GM21515 (cell line): ENCODE measurements at regions not wholly inside any gene's neighbourhood (a gene's known extent, or its start where the extent isn't known, plus 50 kb on each side); places are given as distances from the start of the nearest gene placed in this dataset.

ENCODE experiments used
- ATAC-seq: cut with Tn5 transposase; IDR thresholded peaks from one replicate; pipeline ENCODE4 v1.9.1; 2021; ENCODE audit not compliant: unreplicated experiment

DNA sequence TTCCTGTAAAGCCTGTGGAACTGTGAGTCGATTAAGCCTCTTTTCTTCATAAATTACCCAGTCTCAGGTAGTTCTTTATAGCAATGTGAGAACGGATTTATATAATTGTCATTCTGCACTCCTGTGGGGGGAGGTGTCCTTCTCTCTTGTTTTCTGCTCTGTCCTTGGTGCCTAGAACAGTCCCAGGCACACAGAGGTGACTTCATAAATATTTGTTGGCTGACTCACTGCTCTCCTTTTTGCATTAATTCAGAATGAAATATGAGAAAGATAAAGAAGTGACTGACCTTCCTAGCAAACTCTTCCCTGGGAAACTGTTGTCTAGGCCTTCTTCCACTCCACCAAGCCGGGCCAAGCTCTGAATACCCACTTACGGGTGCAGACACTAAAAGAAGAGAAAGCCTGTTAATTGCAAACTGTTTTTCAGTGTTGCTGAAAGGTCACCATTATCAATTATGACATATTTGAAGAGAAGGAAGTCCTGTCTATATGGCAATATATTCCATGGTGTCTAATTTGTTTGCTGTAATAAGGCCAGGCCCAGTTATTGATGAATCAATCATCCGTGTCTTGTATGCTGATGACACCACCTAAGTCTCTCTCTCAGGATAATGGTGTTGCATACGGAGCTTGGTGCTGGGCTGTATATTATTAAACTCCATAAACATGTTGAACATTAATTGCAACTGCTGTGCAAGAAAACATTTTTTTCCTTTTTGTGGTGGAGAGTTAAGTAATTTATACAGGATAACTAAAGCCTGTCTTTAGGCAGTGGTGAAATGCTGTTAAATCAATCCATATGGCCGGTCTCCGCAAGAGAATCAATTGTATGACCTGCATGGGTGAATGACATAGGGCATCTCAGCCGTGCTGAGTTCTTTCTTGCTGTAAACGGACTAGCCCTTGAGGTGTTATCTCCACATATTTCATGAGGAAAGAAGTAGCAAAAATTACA is 567.5 kb downstream of the SLC4A3 start:
- no peak for ATAC-seq

DNA sequence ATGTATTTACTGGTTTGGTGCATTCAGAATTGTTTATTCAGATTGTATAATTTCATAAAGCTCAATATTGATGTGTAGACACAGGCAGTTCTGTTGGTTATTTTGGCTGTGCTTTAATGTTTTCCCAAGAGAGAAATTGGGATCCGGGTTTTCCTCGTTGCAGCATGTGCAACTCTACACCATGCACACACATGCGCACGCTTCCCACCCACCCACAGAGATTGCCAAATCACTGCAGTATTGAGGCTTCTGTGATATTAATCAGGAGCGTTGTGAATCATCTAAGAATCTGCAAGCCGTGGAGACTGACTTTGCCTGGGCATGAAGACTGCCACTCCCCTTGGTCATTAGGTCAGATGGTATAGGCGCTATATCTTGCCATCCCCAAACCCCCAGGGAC is 571.5 kb downstream of the SLC4A3 start:
- no peak for ATAC-seq

DNA sequence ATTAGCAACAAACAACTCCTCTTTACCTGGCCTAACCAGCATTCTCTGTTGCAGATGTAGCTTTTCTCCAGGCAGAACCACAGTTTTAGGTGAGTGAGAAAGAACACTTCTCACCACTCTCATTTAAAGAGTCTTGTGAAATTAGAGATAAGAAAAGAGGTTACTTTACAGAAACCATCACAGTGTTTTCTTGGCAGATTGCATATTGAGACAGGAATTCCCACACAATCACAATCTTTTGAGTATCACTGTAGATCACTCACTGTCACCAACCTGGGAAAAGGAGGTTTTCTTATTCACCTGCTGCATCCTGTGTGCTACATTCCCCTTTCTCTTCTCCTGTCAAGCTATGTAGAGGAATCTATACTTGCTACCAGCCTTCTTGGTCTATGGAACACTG is 574.6 kb downstream of the SLC4A3 start:
- ATAC-seq = no peak

DNA sequence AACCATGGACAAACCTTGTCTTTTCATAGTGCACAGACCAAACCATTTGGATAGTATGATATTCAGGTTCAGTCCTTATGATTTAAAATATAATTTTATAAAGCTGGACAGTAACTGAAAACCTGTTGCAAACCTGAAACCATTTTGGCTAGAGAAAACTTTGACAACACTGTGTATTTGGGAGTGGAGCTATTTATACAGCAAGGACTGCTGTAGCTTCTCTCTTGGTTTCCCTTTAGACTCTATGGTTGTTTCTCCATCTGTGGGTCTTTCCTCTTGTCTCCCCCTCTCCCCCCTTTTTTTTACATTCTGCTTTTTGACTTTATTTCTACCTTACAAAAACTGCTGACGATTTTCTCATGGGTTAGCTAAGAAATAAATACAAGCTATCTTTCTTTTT is 581.7 kb downstream of the SLC4A3 start:
- no peak for ATAC-seq

DNA sequence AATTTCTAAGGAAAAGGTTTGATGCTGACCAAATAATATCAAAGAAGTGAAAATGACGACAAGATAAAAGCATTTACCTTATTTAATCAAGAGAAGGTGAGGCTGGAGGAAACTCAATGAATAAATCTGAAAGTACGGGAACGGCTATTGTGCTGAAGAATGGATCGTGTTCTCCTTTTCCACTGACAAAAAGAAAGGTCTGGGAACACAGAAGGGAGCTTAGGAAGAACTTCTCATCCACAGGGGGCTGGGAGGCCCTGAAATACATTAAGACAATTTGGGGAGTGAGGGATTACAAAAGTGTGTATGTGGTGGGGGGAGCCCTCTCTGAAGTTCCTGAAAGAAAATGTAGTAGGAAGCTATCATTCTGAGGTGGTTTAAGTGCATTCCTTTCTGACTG is 582.3 kb downstream of the SLC4A3 start:
- no peak for ATAC-seq

DNA sequence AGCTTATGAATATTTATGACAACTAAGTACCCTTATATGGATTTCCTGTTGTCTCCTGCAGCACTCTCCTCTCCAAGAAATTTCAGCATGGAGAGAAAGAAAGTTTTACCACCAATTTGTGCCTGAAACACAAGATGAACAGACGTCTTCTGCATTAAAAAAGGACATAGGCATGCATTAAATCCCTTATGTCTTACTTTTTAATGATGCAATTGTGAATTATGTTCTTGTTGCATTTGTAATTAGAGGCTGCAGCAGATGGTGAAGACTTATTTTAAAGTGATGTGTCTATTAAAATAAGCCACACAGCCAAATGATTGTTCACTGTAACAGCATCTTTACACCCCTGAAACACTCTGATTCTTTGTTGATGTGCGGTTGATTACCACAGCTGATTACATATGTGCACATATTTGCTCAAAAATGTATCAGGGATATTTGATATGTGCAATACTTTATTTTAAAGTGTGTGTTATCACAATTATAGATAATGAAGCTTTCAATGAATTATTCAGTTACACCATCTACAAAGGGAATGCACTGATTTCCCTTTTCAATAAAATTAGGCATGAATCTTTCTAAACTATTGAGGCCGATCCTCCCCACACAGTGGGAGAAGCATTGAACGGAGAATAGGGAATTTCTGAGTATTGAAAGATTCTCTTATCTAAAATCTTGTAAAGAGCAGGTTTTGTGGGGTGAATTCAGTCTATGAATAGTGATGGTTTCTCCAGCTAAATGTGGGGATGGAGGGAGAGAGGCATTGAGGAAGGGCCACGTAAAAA is 585.1 kb downstream of the SLC4A3 start:
- no peak for ATAC-seq

DNA sequence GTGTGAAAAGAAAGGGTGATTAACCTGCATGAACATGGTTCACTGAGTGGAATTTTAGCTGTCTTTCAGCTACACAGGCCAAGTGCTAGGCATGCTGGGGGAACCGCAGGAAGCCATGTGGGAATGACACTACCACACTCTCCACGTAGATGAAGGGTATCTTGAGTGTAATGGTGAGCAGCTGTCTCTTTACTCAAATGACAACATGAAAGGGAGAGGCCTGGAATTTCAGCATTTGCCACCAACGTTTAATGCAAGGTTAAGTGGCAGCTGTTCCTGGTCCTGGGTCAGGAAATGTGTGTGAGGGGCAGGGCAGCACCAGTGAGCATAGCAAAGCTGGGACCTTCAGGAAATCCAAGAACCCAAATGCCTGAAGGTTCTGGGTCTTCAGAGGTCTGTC is 588.4 kb downstream of the SLC4A3 start:
- no peak for ATAC-seq

DNA sequence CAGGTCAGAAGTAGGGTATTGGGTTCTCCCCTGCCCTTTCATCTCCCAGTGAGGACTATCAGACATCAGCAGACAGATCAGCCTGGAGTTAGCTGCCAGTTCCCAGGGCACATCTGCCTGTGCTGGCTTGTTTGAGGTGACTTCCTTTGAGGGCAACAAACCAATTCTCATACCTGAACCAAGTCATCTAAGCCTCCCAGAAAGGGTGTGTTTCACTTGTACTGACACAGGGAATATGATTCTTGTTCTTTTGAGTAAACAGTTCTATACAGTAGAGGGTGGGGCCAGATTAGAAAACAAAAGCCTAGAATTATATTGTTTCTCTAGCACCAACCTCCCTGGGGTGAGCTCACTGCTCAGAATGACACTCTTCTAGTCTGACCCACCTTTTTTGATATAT is 591.9 kb downstream of the SLC4A3 start:
- no peak for ATAC-seq

DNA sequence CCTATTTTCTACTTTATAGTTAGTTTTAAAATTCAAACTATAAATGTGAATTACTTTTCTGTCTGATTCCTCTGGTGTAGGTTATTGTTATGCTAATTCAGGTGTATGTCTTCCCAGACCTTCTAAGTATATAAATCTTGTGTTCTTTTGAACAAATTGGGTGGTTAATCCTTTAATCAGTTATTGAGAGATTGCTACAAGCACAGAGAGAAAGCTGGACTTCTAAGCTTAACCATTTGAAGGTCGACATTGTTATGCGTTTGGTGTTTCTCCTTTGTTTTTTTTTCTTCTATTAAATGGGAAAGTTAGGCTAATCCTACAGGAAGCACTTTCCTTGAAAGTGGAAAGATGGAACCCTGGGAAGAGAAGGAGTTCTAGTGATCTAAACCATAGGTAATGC is 592.6 kb downstream of the SLC4A3 start:
- ATAC-seq = no peak

DNA sequence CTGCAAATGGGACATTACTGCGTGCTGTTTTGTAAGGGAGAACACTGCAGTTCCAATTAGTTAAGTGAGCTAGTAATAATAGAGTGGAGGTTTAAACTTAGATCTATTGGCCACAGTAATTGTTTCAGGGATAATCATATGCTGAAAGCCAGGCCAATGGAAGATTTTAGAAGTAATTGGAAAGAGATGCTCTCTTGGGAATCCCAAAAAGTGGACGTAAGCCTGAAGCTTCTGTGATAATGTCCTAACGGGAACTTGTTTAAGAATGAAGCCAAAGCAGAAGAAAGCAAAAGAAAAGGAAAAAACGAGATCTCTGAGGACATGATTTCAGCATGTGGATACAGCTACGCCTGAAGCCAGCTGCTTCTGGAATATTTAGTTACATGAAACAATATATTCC is 594.6 kb downstream of the SLC4A3 start:
- ATAC-seq = no peak

DNA sequence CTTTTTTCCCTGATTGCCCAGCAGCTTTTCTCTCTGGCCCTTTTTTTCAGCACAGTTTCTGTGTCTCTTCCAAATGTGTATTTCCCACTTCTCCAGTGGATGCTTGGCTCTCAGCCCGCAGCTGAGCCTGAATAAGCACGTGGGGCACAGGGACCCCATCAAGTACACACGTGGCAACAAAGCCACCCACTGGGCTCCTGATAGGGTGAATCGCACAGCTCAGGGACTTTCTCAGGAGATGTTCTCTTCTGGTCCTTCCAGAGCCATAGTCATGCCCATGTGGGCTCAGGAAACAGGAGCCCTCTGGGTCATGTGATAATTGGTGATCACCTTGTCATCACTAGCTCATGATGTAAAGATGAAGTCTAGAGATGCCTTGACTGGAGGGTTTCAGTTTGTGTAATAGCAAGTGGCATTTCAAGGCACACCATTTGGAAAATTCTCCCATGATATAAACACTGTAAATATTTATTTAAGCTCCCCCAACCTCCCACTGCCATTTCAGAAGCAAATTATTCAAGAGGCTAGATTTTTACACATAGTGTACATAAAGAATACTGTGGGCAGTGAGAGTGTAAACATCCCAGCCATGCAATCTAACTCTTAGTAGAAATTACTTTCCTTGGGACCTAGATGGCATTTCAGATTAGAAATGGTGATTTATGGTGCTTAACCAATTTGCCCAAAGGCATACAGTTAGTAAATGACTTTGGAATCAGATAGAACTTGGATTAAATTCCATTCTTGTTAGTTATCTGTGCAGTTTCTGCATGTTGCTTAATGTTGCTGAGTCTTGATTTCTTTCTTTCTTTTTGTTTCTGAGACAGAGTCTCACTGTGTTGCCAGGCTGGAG is 597.5 kb downstream of the SLC4A3 start:
- ATAC-seq = no peak

DNA sequence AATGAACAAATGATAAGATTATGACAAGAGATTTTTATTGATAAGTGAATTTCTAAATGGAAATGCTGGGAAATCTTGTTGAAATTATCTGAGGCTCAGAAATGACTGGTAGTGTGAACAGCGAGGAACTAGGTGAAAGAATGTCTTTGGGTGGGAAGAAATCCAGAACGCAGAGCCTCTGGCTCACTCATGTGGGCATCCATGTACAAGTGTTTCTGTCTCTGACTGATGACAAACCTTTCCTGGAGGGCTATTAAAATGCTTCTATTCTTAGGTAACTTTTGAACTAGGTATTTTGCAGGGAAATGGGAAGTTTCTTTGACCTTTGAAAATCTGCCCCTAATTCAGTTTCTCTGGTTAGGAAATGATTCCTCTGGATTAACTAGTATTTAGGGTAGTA is 598.6 kb downstream of the SLC4A3 start:
- no peak for ATAC-seq

DNA sequence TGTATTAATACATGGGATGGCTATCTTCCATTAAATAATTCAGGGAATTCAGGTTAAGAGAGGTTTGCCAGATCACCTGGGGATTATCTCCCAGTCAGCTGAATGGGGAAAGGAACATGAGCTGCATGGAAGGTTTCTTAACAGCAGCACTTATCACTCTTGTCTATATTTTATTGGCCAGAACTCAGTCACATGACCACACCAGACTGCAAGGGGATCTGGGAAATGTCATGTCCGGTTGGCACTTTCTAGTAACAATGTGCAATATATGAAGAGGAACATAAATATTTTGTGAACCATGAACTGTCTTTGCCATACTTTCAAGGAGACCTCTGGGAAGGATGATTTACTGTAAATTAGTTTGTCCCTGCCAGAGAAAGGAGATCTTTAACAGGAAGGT is 599.1 kb downstream of the SLC4A3 start:
- ATAC-seq = no peak

DNA sequence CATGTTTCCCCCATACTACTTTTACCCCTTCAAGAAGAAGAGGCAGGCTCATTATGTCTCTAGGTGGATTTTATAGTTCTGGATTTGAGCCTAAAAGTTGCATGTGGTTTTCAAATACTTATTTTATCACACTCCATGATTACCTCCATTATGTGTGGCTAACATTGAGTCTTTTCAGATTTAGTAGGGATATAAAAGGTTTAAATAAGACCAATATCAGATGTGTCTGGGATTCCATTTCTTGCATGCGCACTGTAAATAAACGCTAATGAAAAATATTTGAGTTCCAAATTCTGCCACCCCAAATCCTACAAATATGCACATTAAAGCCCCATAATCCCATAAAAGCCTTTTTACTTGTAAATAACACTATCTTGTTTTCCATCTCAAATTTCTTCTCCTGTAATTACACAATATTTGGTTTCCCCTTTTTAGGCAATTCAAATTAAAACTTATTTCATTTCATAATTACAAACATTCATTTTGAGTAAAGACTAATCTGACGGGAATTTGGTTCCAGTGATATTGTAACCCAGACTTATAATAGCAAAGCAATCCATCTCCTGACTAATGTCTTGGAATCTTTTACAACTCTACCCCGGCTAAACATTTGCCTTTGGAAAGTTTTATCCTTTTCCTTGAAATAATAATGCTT is 600.0 kb downstream of the SLC4A3 start:
- ATAC-seq = no peak

DNA sequence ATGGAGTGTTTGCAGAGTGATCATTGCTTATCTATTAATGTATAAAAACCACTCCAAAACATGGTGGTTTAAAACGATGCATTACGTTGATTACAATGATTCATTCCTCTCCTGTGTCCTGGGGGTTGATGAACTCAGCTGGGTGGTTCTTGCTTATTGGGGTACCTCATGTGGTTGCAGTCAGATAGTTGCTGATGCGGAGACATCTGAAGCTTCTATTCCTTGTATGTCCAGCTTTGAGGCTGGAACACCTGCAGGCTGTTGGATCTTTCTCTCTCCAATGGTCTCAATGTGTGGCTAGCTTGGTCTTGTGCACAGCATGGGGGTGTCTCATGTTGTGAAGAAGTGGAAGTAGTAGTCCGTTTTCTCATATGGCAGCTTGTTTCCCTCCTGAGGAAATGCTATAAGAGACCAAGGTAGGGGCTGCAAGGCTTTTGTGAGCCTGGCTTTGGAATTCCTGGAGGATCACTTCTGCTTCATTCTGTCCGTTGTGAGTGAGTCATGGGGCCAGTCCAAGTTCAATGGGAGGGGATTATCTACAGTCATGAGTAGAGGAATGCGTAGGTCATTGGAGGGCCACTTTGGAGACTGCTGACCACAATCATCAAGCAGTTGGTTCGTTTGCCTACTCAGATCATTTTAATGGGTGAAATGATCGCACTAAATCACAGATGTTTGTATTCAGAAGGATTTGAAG is 601.0 kb downstream of the SLC4A3 start:
- no peak for ATAC-seq

DNA sequence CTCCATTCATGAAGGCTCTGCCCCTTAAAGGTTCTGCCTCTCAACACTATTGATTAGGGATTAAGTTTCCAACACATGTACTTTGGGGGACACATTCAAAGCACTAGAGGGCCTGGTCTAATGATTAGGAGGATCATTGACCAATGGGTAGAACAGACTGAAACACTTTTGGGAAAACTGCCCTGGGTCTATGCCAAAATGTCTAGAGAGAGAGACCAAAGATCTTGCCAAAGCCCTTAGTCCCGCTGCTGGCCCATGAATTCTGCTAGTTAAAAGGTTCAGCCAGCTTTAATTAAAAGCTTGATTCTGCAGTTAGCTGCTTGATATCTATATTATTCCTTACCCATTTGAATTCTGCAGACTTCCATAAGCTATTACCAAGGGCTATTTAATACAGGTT is 613.2 kb downstream of the SLC4A3 start:
- no peak for ATAC-seq

DNA sequence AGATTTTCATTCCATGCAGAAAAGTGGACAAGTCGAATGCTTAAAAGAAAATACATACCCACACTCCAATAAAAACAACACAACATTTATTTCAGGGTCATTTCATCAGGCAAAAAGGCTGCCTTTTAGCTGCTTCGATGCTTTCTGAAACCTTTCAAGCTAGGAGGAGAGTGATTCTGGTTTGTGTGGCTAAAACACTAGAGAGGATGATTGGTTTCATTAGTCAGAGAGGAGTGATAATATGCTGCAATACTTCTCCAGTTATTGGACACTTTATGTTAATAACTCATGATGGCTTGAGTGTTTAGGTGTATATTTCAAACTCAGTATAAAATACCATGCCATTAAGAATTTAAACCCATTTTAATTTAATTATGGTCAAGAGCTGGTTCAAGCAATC is 614.0 kb downstream of the SLC4A3 start:
- no peak for ATAC-seq

DNA sequence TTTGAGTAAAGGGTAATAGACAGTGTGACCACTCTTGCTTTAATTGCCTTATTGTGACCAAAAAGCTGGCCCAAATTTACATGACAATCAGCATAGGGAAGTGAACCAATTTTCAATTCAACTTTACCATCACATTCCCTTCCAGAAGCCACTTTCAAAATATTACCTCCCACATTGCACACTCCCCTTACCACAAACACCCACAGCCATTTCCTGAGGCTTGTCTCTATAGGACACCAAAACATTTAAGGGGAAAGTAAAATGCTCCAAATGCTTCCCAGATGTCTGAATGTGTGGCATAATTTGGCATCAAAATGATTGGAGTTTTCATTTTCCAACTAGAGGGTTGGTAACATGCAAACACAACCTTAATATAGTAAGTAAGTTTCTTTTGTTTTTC is 616.1 kb downstream of the SLC4A3 start:
- ATAC-seq = no peak

DNA sequence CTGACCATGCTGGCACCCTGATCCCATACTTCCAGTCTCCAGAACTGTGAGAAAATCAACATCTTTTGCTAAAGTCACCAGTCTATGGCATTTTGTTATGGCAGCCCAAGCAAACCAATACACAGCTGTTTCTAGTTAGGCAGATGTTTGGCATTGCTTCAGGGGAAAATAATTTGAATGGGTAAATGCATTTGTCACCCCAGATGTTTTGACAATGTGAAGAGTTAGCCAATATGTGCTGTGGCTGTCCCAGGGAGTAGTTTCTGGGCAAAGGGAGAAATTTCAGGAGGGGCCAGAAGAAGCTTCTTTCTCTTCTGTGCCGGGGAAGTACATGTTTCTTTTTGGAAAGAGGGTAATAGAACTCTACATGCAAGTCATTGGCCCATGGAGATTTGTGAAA is 619.0 kb downstream of the SLC4A3 start:
- no peak for ATAC-seq
